ENCODE measurements at regions not wholly inside any gene's neighbourhood (a gene's known extent, or its start where the extent isn't known, plus 50 kb on each side); places are given as distances from the start of the nearest gene placed in this dataset.

GRCh38 chr9:17894501-17895160, 315.8 kb downstream of the SH3GL2 start:
- DNase-seq = no peak

GRCh38 chr9:17900606-17901005, 321.7 kb downstream of the SH3GL2 start:
- DNase-seq = no peak

DNA sequence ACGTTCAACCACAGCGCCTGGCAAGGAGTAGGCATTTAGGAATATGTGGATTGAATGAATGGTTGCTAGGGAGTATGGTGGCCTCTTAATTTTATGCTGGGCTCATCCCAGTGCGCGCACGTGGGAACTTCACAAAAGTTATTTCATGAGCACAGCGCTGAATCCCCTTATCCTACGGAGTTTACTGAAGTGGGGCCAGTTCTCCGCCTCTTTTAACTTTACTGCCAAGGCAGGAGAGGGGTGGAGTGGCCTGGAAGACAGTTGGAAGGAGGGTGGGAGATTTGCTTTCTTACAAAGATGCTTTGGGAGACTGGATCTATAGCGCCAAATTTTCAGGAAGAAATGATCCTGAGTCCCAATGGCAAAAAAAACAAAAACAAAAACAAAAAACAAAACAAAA, 326.5 kb downstream of the SH3GL2 start:
- no peak for DNase-seq

DNA sequence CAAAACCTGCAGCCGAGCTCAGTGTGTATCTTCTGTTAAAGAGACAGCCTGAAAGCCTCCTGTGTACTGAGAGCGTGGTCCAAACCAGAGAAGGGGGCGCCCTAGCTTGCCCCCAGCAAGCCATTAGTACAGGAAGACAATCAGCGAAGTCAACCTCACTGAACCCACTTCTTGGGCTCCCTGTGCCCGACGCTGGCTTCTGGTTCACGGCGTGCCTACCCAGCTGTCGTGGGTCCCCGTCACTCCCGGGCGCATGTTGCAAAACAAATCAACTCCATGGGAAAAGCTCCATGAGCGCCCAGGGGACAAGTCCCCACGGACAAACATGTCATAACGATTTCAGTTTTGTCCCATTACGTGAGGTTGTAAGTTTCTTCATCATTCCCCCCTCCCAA, 326.9 kb downstream of the SH3GL2 start:
- no peak for DNase-seq

- DNase-seq = no peak
Observed at GRCh38 chr9:17906176-17906840, 327.4 kb downstream of the SH3GL2 start.

DNA sequence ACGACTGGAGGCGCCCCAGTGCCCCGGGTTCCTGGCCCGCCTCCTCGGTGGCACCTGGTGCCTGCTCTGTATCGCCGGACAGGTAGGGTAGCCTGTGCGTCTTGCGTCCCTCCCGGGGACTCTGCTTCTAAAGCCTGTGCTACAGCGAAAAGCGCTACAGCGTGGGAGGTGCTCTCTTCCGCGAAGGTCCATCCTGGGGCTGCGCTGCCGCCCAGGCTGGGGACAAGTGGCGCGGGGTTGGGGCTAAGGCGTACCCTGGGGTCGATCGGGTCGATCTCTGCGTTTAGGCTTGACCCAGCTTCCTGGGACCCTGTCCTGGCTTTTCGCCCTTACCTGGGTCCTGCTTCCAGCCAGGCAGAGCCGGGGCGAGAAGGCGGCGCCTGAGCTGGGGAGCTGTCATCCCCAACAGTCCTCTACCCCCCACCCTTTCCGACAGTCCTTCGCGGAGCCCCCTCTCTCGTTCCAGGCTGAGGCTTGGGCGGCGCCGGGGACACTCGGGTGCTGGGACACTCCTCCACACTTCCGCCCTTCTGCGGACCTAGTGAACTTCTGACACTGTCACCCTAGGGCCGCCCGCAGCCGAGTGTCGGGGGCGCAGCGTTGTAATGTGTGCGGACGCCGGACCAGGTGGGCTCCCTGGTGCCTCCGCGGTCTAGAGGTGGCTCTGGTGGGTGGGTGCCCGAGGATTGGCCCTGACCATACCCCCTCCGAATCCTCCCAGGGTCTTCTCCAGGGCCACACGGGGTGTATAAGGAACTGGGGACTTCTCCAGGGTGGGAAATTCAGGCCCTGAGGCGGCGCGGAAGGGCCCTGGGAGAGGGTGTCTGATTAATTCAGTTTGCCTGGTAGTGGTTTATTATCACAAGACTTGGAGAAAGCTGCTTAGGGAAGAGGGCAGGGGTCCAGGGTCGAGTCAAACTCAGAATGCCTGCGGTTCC, 328.2 kb downstream of the SH3GL2 start:
- DNase-seq = no peak

DNA sequence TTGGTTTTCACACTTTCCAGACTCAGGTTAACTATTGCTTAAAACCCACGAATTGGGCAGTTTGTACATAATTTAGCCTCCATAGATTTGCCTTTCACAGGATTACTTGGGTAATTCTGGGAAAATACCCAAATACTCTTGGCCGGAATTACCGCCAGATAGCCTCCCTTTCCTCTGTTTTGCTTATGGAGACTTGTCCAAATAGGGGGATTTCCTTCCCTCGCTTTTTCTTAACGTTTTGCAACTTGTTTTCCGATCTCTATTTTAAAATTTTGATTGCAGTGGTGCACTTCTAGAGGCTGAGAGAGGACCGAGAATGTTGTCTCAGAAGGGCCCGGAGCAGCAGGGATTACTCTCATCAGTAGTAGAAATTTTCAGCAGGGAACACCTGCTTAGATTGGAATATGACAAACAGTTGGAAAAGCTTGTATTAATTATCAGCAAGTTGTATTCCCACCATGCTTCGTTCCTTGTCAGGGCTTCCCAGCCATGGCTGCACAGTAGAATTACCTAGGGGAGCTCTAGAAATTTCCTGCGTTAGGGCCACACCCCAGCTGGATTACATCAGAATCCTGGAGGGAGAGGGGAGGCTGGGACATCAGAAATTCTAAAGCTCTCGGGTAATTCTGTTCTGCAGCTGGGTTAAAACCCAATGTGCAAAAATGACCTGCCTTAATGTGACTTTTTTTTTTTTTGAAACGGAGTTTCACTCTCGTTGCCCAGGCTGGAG, 329.1 kb downstream of the SH3GL2 start:
- no peak for DNase-seq

DNA sequence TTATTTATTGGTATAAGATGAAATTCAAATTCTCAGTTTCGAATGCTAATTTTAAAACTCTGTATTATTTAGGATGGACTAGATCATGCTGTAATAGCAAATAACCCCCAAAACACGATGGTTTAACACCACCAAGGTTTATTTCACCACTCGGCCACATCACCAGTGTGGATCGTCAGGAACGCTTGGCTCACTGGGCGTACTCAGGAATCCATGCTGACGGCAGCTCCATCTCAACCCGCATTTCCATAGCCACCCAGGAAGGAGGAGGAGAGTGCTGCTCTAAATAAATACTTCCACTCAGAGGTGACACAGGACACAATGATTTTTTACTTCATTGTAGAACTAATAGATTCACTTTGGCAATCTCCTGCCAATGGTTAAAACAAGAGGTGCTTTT, 347.4 kb downstream of the SH3GL2 start:
- DNase-seq = no peak

GRCh38 chr9:17927616-17928015, 348.8 kb downstream of the SH3GL2 start:
- no peak for DNase-seq

DNA sequence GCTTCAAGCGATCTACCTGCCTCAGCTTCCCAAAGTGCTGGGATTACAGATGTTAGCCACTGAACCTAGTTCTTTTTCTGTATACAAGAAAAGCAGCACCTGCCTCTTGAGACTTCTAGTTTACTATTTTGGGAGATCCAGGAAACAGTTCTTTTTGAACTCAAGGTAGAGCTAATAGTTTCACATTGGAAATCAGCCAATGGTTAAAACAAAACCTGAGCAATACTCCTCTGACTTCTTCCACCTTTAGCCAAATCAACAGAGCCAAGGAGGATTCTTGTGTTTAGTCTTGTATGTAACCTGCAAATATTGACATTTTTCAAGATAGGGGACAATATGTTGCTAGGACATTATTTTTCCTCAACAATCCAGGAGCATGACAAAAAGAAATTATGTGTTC, 349.4 kb downstream of the SH3GL2 start:
- no peak for DNase-seq

GRCh38 chr9:17928768-17929167, 349.9 kb downstream of the SH3GL2 start:
- no peak for DNase-seq

GRCh38 chr9:17929506-17929905, 350.6 kb downstream of the SH3GL2 start:
- DNase-seq = no peak

- DNase-seq = no peak
Observed at GRCh38 chr9:17930071-17930470, 351.2 kb downstream of the SH3GL2 start.

- DNase-seq = no peak
Observed at GRCh38 chr9:17936365-17936764, 357.5 kb downstream of the SH3GL2 start.

DNA sequence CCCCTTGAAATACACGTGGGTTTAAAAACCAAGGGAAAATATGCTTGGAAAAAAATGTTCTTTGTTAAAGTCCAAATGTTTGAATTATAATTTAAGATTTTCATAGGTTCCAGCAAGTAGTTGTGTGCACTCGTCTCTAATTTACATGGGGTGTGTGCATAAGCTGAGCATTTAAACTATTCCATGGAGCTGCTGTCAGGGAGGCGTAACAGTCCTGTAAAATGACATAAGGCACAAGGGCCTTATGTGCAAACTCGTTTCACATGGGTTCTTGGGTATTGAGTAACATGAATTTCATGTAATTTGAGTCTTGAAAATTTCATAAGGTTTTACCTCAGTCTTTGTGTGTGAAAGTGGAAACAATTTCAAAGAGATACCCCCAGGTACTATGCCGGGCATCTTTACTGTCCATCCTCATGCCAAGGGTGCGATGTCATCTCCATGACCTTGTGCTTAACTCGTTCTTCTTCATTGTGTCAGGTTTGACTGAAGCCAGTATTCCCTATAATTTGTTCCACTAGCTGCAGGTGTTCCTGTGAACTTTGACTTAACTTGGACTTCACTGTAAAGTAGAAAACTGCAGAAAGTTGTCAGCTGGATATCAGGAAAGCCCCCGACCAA, 359.3 kb downstream of the SH3GL2 start:
- DNase-seq = no peak

- no peak for DNase-seq
Observed at GRCh38 chr9:17942498-17942897, 363.6 kb downstream of the SH3GL2 start.

- DNase-seq = no peak
Observed at GRCh38 chr9:17955409-17955808, 376.5 kb downstream of the SH3GL2 start.

DNA sequence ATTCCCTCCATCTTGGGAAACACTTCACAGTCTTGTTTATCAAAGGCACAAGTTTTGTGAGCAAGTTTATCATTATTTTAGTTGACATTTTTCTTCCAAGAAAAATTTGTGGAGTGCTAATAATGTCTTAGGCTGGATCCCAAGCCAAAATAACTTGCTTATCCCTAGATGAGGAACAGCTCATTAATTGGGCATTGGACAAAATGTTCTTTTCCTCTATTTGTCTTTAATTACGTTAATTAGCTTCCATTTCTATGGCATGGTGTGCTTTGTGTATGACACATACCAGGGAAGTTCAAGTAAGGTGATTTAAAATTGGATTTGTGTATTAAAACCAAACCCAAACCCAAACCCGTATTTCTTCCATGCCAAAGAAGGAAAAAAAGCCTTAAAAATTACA, 379.5 kb downstream of the SH3GL2 start:
- DNase-seq = no peak

DNA sequence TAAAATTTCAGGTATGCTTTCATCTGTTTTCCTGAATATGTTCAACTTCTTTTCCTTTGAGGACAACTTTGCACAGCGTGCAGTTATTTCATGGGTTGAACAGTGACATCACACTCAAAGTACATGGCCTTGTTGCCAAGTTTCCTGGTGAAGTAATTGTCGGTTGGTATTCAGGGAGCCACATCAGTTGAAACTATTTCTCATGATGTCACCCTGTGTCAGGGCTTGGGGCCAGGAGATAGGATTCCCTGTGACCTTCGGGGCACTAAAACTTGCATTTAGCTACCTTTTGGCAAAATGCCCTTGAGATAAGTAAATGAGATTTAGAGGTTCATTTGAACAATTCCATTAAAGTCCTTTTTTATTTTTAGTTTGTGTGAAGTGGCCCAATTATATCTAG, 383.9 kb downstream of the SH3GL2 start:
- DNase-seq = no peak

DNA sequence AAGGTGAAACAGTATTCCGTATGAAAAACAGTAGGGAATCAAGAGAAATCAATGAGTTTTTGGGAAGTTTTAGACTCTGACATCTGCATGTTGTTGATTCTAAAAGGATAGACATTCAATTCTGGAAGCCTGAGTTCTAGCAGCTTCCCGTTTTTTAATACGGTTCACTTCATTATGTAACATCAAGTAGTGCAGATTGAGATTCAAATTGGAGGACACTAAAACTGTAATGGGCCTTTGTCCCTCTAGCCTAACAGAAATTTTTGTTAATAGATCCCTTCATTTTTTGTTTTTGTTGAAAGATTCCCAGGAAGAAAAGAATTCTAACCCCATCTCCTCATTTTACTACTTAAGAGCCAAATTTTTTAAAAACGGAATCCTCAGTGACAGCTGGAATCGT, 384.6 kb downstream of the SH3GL2 start:
- DNase-seq = no peak

DNA sequence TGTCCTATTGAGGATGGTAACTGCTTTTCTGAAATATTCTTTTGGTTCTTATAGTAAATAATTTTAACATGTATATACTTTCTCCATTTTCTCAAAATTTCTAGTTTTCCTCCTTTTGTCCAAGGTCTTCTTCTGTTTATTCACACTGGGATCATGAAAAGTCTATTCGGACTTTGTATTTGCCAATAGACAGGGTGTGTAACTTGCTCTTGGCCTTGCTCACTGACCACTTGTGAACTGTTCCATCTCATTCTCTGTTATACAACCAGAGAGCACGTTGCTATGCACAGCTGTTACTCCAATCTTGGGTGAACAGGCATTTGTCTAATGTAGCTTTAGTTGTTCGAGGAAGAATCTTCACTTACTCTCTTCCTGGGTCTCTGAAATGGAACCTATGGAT, 388.9 kb downstream of the SH3GL2 start:
- no peak for DNase-seq

DNA sequence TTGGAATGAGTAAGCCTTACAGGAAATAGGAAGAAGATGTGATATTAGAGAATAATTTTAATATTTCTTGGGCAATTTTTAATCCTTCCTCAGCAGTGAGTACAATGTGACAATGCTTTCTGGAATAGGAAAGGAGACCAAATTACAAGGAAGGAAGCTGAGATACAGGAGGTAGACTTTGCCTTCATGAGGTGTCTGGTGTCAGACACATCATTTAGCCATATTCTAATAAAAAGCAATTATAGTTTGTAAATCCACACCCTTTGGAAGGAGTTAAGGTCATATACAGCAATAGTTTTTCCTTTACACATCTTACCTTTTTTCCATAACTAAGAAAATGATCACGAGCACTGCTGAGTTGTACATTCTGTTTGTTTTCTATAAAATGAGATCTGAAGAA, 390.4 kb downstream of the SH3GL2 start:
- no peak for DNase-seq

DNA sequence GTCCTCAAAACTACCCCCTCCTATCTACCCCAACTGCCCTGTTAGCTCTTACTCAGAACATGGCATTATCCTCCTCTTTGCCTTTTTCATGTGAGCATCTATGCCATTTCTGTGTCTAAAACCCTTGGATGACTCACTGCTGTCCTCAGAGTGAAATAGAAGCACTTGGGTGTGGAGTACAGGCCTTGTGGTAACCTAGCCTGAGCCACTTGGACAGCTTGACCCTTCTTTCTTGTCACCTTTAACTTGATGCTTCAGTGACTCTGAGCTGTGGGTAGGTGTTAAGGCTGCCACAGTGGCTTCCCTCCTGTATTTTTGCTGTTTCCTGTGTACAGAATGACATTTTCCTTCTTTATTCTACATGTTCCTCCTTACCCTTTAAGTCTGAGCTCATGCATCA, 391.4 kb downstream of the SH3GL2 start:
- DNase-seq = no peak

All from NCI-H524 treated with DMSO at 0.1 percent for 48 hours (cell line).